ENCODE measurements at regions not wholly inside any gene's neighbourhood (a gene's known extent, or its start where the extent isn't known, plus 50 kb on each side); places are given as distances from the start of the nearest gene placed in this dataset.

DNA sequence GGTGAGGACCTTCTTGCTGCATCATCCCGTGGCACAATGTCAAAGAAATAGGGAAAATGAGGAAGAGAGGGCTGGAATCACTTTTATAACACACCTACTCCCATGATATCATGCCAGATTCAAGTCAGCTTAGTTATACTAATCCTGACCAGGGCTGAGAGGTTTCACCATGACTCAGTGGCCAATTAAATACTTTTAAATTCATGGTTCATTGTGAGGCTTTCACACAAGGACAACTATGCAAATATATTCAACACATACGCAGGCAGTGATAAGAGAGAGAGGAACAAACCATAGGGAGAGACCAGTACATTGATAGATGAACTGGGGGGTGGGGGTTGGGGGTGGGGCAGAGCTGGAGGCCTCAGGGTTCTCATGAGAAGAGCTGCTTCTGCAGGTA is 313.1 kb downstream of the LRFN2 start:
- TF ChIP-seq, protein P1, sequence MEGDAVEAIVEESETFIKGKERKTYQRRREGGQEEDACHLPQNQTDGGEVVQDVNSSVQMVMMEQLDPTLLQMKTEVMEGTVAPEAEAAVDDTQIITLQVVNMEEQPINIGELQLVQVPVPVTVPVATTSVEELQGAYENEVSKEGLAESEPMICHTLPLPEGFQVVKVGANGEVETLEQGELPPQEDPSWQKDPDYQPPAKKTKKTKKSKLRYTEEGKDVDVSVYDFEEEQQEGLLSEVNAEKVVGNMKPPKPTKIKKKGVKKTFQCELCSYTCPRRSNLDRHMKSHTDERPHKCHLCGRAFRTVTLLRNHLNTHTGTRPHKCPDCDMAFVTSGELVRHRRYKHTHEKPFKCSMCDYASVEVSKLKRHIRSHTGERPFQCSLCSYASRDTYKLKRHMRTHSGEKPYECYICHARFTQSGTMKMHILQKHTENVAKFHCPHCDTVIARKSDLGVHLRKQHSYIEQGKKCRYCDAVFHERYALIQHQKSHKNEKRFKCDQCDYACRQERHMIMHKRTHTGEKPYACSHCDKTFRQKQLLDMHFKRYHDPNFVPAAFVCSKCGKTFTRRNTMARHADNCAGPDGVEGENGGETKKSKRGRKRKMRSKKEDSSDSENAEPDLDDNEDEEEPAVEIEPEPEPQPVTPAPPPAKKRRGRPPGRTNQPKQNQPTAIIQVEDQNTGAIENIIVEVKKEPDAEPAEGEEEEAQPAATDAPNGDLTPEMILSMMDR (conservative IDR thresholded peaks at IDR 0.05; ENCODE audit: low read depth, low read length): no peak
- no peak for TF ChIP-seq SMC3 (IDR thresholded peaks at IDR 0.05; ENCODE audit: low read depth, low read length)
- no peak for TF ChIP-seq RFX5 (IDR thresholded peaks at IDR 0.05; ENCODE audit: low read depth, low read length)
- TF ChIP-seq POLR2A (IDR thresholded peaks at IDR 0.05; ENCODE audit: low read depth, low read length): no peak
- TF ChIP-seq, protein P2, sequence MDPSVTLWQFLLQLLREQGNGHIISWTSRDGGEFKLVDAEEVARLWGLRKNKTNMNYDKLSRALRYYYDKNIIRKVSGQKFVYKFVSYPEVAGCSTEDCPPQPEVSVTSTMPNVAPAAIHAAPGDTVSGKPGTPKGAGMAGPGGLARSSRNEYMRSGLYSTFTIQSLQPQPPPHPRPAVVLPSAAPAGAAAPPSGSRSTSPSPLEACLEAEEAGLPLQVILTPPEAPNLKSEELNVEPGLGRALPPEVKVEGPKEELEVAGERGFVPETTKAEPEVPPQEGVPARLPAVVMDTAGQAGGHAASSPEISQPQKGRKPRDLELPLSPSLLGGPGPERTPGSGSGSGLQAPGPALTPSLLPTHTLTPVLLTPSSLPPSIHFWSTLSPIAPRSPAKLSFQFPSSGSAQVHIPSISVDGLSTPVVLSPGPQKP (IDR thresholded peaks at IDR 0.05; ENCODE audit: borderline replicate concordance, low read depth, low read length): no peak
- TF ChIP-seq CHD1 (IDR thresholded peaks at IDR 0.05; ENCODE audit: low read depth, low read length): no peak
- no peak for TF ChIP-seq CEBPB (IDR thresholded peaks at IDR 0.05; ENCODE audit: low read depth, low read length)
- TF ChIP-seq, protein P3, sequence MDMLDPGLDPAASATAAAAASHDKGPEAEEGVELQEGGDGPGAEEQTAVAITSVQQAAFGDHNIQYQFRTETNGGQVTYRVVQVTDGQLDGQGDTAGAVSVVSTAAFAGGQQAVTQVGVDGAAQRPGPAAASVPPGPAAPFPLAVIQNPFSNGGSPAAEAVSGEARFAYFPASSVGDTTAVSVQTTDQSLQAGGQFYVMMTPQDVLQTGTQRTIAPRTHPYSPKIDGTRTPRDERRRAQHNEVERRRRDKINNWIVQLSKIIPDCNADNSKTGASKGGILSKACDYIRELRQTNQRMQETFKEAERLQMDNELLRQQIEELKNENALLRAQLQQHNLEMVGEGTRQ (IDR thresholded peaks at IDR 0.05; ENCODE audit: low read depth, low read length): no peak
- no peak for TF ChIP-seq NFE2L2 (IDR thresholded peaks at IDR 0.05; ENCODE audit: low read depth, low read length)
- TF ChIP-seq FOS (IDR thresholded peaks at IDR 0.05; ENCODE audit: low read depth, low read length): no peak
- TF ChIP-seq RCOR1 (IDR thresholded peaks at IDR 0.05; ENCODE audit: insufficient replicate concordance, low read length): no peak
- TF ChIP-seq MXI1 (IDR thresholded peaks at IDR 0.05; ENCODE audit: borderline replicate concordance, low read depth, low read length): no peak
- TF ChIP-seq BHLHE40 (IDR thresholded peaks at IDR 0.05; ENCODE audit: low read depth, low read length): no peak
- no peak for TF ChIP-seq RAD21 (IDR thresholded peaks at IDR 0.05; ENCODE audit: low read length)

Measured in IMR-90 (cell line).